ENCODE measurements at regions not wholly inside any gene's neighbourhood (a gene's known extent, or its start where the extent isn't known, plus 50 kb on each side); places are given as distances from the start of the nearest gene placed in this dataset.

DNA sequence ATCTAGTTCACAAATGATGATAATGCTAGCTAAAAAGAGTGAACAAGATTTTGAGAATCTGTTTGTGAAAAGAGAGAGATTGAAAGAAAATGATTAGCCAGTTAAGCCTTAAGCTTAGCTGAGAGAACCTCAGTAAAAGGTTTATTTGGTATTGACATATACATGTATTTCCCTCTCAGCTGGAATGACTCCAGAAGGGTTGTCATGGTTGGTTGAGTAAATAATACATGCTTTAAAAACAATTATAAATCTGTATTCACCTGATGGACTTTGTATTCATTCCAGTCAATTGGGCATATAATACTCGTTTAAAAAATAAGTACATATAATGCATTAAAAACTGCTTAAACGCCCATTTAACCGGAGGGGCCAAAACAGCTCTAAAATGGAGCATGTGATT lies 181.4 kb downstream of the GRB14 start:
- DNase-seq (ENCODE audit: low read depth) = no peak

DNA sequence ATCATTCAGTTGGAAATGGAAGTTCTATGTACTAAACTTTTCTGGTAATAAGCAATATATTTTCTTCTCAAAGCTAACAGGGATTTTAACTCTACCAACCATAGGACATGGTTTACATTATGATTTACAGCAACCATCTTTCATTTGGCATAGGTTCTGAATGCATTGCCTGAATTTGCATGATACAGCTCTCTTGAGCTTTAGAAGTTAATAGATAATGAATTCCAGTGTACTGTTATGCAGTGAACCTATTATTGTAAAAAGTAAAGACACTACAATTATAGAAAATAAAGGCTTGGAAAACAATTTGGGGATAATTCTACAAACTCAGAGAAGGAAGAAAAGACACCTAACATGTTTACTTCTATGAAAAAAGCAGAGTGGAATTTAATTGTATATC lies 182.0 kb downstream of the GRB14 start:
- no peak for DNase-seq (ENCODE audit: low read depth)

DNA sequence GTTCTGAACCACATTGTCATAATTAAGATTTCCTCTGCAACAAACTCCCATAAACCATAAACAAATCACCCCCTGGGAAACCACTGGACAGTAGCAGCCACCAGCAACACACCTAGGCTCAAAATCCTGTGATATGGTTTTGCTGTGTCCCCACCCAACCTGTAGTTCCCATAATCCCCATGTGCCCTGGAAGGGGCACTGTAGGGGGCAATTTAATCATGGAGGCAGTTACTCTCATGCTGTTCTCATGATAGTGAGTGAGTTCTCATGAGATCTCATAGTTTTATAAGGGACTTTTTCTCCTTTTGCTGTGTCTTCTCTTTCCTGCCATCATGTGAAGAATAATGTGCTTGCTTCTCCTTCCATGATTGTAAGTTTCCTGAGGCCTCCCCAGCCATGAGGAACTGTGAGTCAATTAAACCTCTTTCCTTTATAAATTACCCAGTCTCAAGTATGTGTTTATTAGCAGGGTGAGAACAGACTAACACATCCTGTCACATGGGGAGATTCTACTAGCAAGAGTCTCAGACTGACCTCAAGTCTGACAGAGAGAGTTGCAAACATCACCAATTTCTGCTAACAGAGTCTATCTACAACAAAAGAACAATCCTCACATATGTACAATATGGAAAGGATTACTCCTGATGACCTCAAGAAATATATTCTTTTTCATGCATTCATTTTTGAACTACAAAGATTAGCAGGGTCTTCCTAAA lies 182.6 kb downstream of the GRB14 start:
- DNase-seq (ENCODE audit: low read depth) = no peak

DNA sequence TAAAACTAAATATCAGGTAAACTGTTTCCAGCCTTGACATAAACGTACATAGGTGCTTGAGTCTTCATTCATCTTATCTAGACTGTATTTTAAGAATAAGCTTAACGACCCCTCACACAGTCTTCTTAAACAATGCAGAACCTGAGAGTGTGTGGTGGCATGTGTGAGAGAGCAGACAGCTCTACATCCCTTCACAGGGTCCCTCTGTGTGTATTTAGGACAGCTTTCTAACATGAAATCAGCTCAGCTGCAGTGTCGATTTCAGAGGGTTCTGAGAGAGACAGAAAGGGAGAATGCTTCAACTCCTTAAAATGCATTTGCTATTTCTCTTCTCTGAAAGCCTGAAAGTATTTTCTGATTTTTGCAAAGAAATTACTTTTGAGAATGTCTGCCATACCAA lies 185.2 kb downstream of the GRB14 start:
- DNase-seq (ENCODE audit: low read depth) = no peak

DNA sequence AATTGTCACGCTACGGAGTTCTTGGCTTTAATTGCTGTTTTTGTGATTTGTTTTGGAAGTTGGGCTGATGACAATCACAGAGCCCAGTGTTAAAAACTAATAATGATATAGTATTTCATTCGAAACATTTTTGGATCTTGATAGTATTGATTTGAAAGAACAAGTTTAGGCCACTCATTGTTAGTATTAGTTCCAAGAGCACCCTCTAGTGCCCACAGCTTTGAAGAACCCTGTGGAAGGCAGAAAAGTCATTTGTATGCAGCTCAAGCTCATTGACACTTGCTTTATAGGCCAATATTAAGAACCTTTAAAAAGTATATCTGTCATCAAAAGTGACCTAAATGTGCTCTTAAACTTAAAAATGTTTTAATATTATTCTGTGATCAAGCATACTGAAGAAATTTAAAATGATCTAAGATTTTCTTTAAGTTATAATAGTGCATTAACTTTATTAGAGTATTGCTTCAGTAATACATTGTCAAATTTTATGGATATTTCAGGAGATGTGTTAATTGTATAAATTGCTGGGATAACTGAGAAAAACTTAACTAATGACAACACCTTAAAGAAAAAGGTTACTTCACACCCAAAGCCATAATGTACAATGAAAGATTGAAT lies 191.0 kb downstream of the GRB14 start:
- peak; percentile 6 for DNase-seq (ENCODE audit: low read depth)

DNA sequence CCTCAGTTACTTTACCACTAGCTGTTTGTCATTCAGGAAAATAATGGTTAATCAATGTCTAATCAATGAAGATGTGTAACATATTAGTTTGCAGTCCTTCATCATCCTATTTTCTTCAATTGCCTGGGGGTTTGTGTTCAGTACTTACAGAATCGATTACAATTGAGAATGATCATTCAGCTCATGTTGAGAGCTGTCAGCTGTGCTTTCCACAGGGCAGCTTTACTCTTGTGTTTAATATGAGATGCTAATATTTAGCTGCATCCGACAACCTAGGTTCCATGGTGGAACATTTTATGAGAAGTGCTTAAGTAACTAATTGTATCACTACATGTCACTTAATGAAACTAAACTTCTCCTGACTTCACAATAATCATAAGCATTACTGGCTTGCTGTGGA lies 191.9 kb downstream of the GRB14 start:
- DNase-seq (ENCODE audit: low read depth) = no peak

DNA sequence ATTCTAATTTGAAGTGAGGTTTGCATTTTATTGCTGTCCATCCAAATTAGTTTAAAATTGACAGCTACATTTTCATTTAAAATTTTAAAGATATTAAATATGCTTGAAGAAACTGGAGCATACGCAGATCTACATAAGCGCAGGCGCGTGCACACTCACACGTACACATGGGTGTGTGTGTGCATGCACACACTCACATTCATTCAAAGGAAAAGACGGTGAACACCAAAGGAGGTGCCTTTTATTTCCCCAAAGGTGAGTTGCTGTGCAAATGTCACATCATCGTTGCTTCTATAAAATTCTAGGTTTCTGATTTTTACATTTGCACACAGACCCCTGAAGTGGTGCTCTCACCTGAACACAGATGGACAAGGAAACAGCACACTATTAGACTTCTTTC lies 194.2 kb downstream of the GRB14 start:
- DNase-seq (ENCODE audit: low read depth) = no peak

DNA sequence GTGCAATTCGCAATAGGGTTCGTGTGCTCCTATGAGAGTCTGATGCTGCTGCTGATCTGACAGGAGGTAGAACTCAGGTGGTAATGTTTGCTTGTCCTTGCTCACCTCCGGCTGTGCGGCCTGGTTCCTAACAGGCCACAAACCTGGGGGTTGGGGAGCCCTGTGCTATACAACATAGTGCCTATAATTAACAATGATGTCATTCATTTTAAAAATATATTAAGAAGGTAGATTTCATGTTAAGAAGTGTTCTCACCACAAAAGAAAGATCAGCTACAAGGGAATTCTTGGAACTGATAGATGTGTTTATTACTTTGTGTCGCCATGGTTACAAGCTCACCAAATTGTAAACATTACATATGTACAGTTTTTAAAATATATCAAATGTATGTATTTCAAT lies 200.5 kb downstream of the GRB14 start:
- no peak for DNase-seq (ENCODE audit: low read depth)

DNA sequence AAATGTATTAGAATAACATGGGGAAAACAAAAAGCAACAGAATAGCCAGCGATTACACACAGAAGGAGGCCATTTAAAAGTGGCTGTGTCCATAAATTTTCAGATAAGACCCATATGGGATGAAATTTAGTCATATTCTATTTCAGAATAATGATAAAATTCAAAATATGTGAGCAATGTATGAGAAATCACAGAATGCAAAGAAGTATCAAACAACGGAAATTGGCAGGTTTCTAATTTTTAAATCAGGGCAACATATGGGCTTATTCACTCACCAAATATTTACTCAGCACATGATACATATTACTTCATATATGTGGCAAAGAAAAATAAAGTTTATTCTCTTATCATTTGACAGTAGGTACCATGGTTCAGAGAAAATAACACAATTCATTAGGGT lies 208.5 kb downstream of the GRB14 start:
- no peak for DNase-seq (ENCODE audit: low read depth)

DNA sequence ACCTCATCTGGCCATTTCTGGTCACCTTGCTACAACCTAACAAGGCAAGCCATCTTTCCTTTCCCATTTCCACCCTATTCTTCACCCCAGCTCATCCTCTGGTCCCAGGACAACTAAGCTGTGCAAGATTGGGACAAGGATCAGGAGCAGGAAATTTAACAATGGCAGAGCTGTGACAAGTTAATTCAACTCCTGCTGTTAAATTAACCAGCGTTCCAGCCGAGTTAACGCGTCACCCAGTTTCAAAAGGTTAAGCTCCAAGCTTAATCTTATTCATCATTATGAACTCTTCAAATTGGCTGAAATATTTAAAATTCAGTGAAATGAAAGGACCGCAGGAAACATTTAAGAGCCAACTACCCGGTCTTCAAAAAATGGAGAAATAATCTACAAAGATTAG lies 231.9 kb downstream of the GRB14 start:
- no peak for DNase-seq (ENCODE audit: low read depth)

DNA sequence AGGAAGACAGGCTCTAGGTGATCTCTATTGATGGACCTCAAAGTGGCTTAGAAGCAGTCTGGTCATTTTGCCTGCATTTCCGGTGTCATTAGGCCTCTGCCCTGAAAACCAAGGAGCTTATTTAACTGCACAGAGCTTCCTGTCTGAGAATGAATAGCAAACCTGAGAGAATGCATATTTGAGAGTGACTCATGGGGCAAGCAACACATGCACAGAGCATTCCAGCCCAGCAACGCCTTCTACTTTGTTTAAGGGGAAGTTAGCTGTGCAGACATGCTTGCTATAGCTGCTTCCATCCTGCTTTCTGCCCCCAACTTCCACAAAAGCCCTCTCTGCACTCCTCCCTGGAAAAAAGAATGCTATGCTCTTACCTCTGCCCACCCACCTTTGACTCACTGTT lies 232.8 kb downstream of the GRB14 start:
- peak; percentile 25 for DNase-seq (ENCODE audit: low read depth)

DNA sequence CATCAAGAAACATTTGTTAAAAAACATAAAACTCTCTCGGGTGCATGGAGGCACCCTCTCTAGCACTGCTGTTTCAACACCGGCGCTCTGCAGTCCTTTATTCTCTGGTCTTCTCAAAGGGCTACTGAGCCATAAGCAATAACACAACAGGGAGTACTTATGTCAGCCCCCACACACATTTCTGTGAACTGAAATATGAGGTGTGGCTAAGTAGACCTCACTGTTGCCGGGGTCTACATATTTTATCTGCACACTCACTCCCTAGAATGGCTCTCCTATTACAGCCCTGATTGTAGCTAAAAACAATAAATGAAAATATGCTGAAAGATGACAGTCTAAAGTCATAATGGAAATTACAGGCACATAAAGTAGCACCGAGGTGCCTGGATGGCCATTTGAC lies 235.1 kb downstream of the GRB14 start:
- no peak for DNase-seq (ENCODE audit: low read depth)

DNA sequence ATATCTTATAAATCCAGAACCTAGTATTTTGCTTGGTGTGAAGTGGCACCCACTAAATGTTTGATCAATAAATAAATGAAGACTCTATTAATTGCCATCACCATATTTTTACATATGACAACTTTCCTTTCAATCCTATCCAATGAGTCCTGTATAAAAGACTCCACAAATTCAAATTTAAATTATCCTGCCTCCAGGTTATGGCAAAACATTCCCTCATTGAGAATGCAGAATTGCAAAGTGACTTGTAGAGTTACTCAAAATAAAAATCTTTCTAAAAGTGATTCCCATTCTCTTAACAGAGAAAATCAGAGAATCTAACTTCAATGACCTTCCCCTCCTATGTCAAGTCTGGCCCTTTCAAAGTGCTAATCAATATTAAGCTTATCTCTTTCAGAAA lies 236.8 kb downstream of the GRB14 start:
- no peak for DNase-seq (ENCODE audit: low read depth)

DNA sequence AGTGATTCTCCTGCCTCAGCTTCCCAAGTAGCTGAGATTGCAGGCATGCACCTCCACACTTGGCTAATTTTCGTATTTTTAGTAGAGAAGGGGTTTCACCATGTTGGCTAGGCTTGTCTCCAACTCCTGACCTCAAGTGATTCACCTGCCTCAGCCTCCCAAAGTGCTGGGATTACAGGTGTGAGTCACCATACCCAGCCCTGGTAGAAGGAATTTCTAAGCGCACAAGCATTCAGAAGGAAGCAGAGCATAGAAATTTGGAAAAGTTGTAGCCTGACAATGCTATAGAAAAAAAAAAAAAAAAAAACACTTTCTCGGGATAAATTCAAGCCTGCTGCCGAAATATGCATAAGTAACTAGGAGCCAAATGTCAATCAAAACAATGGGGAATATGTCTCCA lies 249.4 kb downstream of the GRB14 start:
- no peak for DNase-seq (ENCODE audit: low read depth)

DNA sequence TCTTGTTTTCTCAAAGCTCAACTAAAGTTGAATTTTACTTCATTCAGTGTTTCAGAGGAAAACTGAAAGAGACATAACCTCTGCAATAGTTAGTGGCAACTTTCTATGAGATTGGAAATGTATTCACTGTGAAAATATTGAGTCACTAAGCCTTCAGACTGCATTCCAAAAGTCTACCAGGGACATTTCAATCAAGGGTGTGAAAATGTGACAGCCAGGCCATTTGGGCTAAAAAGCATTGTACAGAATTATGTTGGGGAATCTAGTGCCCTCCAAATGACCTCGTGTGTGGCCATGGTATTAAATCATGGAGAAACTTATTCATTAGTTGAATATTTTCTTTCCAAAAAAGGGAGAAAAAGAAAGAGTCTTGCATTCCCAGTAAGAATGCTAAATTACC lies 251.9 kb downstream of the GRB14 start:
- no peak for DNase-seq (ENCODE audit: low read depth)

DNA sequence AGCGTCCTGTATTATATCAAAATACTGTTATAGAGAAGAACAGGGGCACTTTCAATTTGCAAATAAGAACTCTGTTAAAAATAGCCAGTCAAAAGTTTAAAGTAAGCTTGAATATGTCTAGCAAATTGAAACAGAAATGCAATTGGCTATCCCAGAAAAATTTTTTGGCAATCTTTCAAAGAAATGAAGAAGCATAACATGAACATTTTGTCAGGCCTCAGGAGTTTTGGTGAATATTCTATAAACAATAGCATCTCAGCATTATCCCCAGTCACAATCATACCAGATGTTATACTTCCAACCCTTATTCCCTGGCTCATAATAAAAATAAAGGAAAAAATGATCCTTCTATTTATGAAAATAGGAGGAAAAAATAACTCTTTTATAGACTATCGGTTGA lies 252.4 kb downstream of the GRB14 start:
- no peak for DNase-seq (ENCODE audit: low read depth)

DNA sequence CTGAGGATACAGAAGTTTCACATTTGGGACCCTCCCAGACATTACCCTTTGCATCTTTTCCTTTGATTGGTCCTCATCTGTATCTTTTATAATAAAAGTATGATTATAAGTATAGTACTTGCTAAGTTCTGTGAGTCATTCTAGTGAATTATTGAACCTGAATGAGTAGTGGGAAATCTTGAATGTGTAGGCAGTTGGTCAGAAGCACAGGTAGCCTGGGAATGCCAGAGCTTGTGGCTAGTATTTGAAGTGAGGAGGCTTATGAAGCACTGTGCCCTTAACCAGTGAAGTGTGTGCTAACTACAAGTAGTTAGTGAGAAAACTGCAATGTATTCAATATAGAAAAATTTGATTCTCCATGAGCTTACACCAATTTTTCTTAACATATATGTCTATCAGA lies 257.6 kb downstream of the GRB14 start:
- no peak for DNase-seq (ENCODE audit: low read depth)

DNA sequence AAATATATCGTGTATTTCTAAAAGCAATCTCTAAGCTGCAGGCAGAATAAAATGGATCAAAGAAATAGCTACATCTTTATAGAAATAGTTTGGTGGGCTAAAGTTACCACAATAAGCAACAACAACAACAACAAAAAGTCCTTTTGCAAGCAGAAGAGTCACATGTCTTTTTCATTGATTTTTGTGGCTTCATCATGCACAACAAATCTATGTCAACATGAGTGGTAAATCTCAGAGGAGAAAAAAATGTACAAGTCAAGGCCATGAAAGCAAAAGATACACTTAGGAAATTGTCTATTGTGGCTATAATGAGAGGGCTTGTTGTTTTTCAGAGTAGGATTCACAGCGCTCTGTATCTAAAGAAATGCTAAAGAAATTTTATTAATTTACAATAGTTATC lies 269.7 kb downstream of the GRB14 start:
- DNase-seq (ENCODE audit: low read depth) = no peak

DNA sequence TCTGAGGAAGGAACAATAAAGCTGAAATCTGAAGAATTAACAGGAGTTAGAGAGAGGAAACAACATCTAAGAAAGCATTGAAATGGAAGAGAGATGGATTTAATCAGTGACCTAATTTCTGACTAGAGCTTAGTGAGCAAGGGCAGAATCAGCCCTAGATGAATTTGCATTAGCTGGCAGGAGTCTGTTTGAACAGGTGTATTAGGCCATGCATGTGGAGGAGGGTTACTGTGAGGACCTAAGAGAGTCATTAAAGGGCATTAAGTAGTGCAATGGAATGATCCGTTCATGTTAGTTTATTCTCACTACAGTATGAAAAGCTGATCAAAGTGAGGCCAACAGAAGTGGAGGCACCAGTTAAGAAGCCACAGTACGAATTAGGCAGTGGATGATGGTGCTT lies 285.3 kb downstream of the GRB14 start:
- DNase-seq (ENCODE audit: low read depth) = no peak

DNA sequence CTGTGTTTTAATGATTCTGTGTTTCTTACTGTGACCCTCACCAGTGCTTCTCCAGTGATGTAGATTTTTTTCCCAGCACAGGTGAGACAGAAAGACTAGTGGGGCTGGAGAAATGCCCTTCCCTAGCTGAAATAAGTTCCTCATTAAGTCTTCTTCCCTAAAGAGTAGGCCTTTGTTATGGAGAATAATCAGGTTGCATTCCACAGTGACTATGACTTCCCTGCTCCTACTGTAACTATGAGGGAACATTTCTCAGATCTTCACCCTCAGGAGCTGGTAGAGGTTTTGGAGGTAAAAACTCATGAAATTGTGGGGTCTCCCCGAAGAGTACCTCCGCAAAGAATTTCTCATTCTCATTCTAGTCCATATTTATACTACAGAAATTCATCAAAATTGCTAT lies 286.2 kb downstream of the GRB14 start:
- no peak for DNase-seq (ENCODE audit: low read depth)

DNA sequence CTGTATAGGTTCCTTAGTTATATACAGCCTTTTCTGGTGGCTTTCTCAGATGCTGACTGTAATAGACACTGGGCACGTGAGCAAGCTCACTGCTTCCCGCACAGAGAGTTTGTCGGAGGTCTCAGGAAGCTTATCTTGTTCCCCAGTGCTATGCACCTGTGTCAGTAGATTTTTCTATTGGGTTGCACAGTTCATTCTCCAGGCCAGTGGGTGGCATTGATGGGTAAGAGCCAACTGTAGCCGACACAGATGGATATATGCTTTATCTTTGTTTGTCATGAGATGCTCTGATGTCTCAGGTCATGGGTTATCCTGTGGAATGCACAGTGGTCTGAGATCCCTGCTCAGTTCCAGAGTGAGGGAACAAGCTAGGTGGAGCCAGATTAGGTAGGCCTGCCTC lies 293.0 kb downstream of the GRB14 start:
- DNase-seq (ENCODE audit: low read depth) = no peak

DNA sequence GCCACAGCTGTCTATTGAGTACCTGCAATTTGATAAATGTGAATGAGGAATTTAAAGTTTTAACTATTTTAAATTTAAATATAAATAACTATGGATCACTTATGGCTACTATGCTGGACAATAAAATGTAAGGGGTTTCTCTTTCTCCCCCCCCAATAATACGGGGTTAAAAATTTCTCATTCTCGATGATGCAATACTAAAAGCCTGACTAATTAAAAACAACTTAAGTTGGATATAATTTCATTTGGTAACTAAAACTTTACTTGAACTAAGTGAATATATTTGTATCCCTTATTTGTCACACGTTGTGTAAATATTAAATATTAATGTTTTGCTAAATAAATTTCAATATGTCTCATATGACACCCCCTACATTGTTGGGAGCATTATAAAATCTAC lies 297.3 kb downstream of the GRB14 start:
- no peak for DNase-seq (ENCODE audit: low read depth)

DNA sequence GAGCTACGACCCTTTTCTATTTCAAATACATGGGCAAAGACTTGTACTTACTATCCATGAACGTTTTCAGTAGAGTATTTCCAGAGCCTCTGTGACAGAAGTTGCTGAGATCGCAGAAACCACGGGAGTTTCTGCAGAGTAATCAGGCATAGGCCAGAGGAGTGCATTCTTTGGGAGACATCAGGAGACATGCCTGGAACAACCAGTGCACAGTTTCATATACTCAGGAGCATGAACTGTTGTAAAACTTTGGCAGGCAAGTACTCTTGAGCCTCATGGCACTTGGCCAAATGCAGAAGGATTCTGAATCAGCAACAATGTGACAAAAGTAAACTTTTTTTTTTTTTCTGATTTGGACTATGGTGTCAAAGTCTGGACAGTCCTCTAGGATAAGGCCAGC lies 307.1 kb downstream of the GRB14 start:
- DNase-seq (ENCODE audit: low read depth) = no peak

DNA sequence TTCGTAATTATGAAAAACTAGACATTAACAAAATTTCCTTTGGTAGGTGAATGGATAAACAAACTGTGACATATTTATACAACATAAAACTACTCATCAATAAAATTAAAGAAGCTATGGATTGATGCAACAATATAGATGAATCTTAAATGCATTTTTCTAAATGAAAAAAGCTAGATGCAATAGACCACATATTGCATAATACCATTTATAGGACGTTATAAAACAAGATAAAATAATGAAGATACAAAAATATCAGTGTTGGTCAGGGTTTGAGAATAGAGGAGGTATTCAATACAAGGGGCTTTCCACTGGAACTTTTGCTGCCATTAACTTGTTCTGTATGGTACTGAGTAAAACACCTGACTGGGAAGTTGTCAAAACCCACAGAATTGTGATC lies 314.4 kb downstream of the GRB14 start:
- no peak for DNase-seq (ENCODE audit: low read depth)

Data from Daoy (cell line).